ENCODE measurements at regions not wholly inside any gene's neighbourhood (a gene's known extent, or its start where the extent isn't known, plus 50 kb on each side); places are given as distances from the start of the nearest gene placed in this dataset.

DNA sequence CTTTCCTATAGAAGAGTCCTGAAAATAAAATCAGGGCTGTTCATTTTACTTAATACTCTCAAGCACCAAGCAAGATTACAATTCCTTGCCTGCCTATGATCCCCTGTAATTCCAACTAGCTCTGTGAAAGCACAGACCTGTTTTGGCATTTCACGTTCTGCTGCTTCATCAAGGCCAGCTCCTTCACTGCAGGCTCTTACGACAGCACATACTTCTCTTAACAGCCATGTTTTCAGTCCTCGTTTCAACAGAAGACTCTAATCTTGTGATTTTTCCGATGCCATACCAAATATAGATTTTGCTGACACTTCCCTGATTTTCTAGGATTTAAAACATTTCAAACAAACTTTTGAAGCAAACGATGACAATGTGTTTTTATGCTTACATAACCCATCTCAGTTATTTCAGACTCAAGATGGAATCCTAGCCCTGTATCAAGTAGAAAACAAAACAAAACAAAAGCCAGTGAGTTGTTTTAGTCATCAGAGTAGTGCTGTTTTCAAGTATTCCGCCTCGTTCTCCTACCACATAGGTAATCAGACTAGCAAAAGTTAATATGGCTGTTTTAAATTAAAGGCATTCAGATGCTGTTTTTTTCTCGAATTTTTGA lies 616.5 kb upstream of the CITED2 start:
- Histone ChIP-seq H3K4me1 (ENCODE audit: insufficient read depth, low read length) (peaks cover 15% of the 10 kb centered on the region), H3K79me2 (ENCODE audit: insufficient read depth, low read length) (no peaks in the 10 kb centered on the region), H3K4me2 (ENCODE audit: insufficient read depth, low read length) (peak overlapping the region; percentile 66), H3K27ac (ENCODE audit: low read depth, low read length) (peak overlapping the region; percentile 67), H3K36me3 (ENCODE audit: insufficient read depth, low read length) (no peaks in the 10 kb centered on the region), H2AFZ (ENCODE audit: low read length) (peak overlapping the region; percentile 82), H4K20me1 (ENCODE audit: insufficient read depth, low read length) (no peaks in the 10 kb centered on the region), H3K27me3 (ENCODE audit: insufficient read depth, low read length) (no peaks in the 10 kb centered on the region), H3K4me3 (ENCODE audit: insufficient read depth, low read length) (peak overlapping the region; percentile 8), H3K9me3 (ENCODE audit: low read depth, low read length) (no peaks in the 10 kb centered on the region)
- TF ChIP-seq CTCF (IDR thresholded peaks at IDR 0.05; ENCODE audit: extremely low read depth, low read depth, low read length): no peak
- no peak for DNase-seq (ENCODE audit: insufficient read length, low spot score, missing footprints)

GRCh38 chr6:139990026-139990686 lies 615.7 kb upstream of the CITED2 start:
- peaks cover 15% of the 10 kb centered on the region for H3K4me1 ChIP-seq (ENCODE audit: insufficient read depth, low read length)
- peak overlapping the region; percentile 82 for H2AFZ ChIP-seq (ENCODE audit: low read length)
- no peak overlapping the region for H3K4me2 ChIP-seq (ENCODE audit: insufficient read depth, low read length)
- no peaks in the 10 kb centered on the region for H3K79me2 ChIP-seq (ENCODE audit: insufficient read depth, low read length)
- no peaks in the 10 kb centered on the region for H4K20me1 ChIP-seq (ENCODE audit: insufficient read depth, low read length)
- H3K27ac ChIP-seq (ENCODE audit: low read depth, low read length): no peak overlapping the region
- no peak overlapping the region for H3K4me3 ChIP-seq (ENCODE audit: insufficient read depth, low read length)
- no peaks in the 10 kb centered on the region for H3K27me3 ChIP-seq (ENCODE audit: insufficient read depth, low read length)
- TF ChIP-seq CTCF (IDR thresholded peaks at IDR 0.05; ENCODE audit: extremely low read depth, low read depth, low read length): no peak
- DNase-seq (ENCODE audit: insufficient read length, low spot score, missing footprints): no peak
- H3K36me3 ChIP-seq (ENCODE audit: insufficient read depth, low read length): no peaks in the 10 kb centered on the region
- H3K9me3 ChIP-seq (ENCODE audit: low read depth, low read length): no peaks in the 10 kb centered on the region

GRCh38 chr6:139988685-139989084 lies 614.2 kb upstream of the CITED2 start:
- H4K20me1 ChIP-seq (ENCODE audit: insufficient read depth, low read length): no peaks in the 10 kb centered on the region

More at GRCh38 chr6:139988685-139989084, 614.2 kb upstream of the CITED2 start:
- Histone ChIP-seq H3K79me2 (ENCODE audit: insufficient read depth, low read length) (no peaks in the 10 kb centered on the region), H3K27ac (ENCODE audit: low read depth, low read length) (no peak overlapping the region), H2AFZ (ENCODE audit: low read length) (no peak overlapping the region), H3K4me1 (ENCODE audit: insufficient read depth, low read length) (peaks cover 23% of the 10 kb centered on the region), H3K4me3 (ENCODE audit: insufficient read depth, low read length) (no peak overlapping the region), H3K4me2 (ENCODE audit: insufficient read depth, low read length) (no peak overlapping the region), H3K27me3 (ENCODE audit: insufficient read depth, low read length) (no peaks in the 10 kb centered on the region), H3K36me3 (ENCODE audit: insufficient read depth, low read length) (no peaks in the 10 kb centered on the region), H3K9me3 (ENCODE audit: low read depth, low read length) (no peaks in the 10 kb centered on the region)
- DNase-seq (ENCODE audit: insufficient read length, low spot score, missing footprints): no peak
- no peak for TF ChIP-seq CTCF (IDR thresholded peaks at IDR 0.05; ENCODE audit: extremely low read depth, low read depth, low read length)
